ENCODE measurements at regions not wholly inside any gene's neighbourhood (a gene's known extent, or its start where the extent isn't known, plus 50 kb on each side); places are given as distances from the start of the nearest gene placed in this dataset.

- no peaks in the 10 kb centered on the region for H3K9me3 ChIP-seq (ENCODE audit: control insufficient read depth in 1 of 2, low read length in 2 of 2)
- no peak overlapping the region for H3K27ac ChIP-seq (ENCODE audit: low read length)
- H3K36me3 ChIP-seq (ENCODE audit: control insufficient read depth in 1 of 2, insufficient read depth in 2 of 2, low read length in 2 of 2), result no peaks in the 10 kb centered on the region
- no peaks in the 10 kb centered on the region for H3K27me3 ChIP-seq (ENCODE audit: low read depth, low read length)
- H3K4me1 ChIP-seq (ENCODE audit: control insufficient read depth in 1 of 2, insufficient read depth in 2 of 2, low read length in 2 of 2), result peaks cover 0 to 12% of the 10 kb centered on the region in 2 donors
- H3K4me3 ChIP-seq (ENCODE audit: low read depth in 1 of 2, low read length in 2 of 2), result peak overlapping the region in 1 of 2 donors; percentile 1
Measured at GRCh38 chr12:24500421-24500820, 448.5 kb downstream of the BCAT1 start.

DNA sequence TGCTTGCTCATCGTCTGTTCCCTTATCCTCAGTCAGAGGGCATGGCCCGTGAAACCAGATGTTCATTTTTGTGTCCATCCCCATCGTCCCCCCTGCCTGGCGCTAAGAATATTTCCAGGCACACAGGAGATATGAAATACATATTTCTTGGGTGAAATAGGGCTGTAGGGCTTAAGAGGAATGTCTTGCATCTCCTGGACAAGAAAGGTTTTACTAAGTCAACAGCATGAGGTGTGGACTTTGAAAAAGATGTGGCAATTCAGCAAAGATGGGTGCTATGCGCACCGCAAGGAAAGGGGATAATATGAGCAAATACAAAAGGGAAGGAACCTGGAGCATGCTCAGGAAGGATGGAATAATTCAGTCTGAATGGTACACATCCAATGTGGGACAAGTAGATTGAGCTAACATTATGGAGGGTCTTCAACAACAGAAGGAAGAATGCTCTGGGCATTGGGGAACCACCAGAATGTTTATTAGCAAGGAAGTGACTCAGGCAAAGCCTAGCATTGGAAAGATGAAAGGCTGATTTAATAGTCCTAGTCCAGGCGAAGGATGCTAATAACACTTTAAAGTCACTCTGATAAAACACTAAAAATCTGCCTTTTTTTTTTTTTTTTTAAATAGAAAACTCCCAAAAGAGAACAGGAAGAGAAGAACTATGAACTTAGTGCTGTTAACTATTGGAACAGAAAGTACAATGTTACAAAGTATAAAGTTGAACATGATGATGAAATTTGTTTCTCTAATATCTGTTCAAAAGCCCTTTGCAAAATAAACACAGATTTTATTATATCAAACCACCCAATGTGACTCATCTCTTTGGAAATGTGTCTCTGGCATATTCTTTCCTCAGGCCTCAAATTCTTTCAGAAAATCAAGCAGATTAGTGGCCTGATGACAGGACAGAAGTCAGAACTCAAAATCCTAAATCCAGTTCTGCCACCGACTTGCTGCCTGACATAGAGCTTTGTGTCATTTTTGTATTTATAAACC is 449.5 kb downstream of the BCAT1 start:
- Histone ChIP-seq H3K4me1 (ENCODE audit: control insufficient read depth in 1 of 2, insufficient read depth in 2 of 2, low read length in 2 of 2) (peaks cover 0 to 12% of the 10 kb centered on the region in 2 donors), H3K27me3 (ENCODE audit: low read depth, low read length) (no peaks in the 10 kb centered on the region), H3K27ac (ENCODE audit: low read length) (no peak overlapping the region)

GRCh38 chr12:24496755-24497154 is 452.1 kb downstream of the BCAT1 start:
- Histone ChIP-seq H3K27ac (ENCODE audit: low read length) (no peak overlapping the region), H3K4me1 (ENCODE audit: control insufficient read depth in 1 of 2, insufficient read depth in 2 of 2, low read length in 2 of 2) (peaks cover 0 to 12% of the 10 kb centered on the region in 2 donors)

More for the DNA sequence above, 449.5 kb downstream of the BCAT1 start:
- no peaks in the 10 kb centered on the region for H3K9me3 ChIP-seq (ENCODE audit: control insufficient read depth in 1 of 2, low read length in 2 of 2)
- H3K36me3 ChIP-seq (ENCODE audit: control insufficient read depth in 1 of 2, insufficient read depth in 2 of 2, low read length in 2 of 2), result no peaks in the 10 kb centered on the region
- H3K4me3 ChIP-seq (ENCODE audit: low read depth in 1 of 2, low read length in 2 of 2), result no peak overlapping the region

DNA sequence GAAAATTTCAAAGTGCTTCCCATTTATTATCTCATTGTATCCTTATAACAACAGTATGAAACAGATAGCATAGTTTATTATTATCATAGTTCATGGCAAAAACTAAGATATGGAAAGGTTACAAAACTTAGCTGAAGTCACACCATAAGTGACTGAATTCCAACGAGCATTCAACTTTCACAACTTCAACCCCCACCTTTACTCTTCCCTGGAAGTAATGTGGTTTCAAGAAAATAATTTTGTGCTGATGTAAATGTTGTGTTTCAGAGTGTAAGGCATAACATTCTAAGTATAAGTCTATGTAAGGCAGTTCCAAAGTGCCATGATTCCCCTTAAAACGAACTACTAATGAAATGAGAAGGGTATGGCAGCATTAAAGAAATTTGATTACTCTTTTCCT is 454.5 kb downstream of the BCAT1 start:
- H3K4me3 ChIP-seq (ENCODE audit: low read depth in 1 of 2, low read length in 2 of 2), result no peak overlapping the region
- H3K27me3 ChIP-seq (ENCODE audit: low read depth, low read length), result no peaks in the 10 kb centered on the region
- H3K4me1 ChIP-seq (ENCODE audit: control insufficient read depth in 1 of 2, insufficient read depth in 2 of 2, low read length in 2 of 2), result peaks cover 0 to 8% of the 10 kb centered on the region in 2 donors
- H3K36me3 ChIP-seq (ENCODE audit: control insufficient read depth in 1 of 2, insufficient read depth in 2 of 2, low read length in 2 of 2), result no peaks in the 10 kb centered on the region
- no peaks in the 10 kb centered on the region for H3K9me3 ChIP-seq (ENCODE audit: control insufficient read depth in 1 of 2, low read length in 2 of 2)
- H3K27ac ChIP-seq (ENCODE audit: low read length), result no peak overlapping the region

More at GRCh38 chr12:24496755-24497154, 452.1 kb downstream of the BCAT1 start:
- H3K4me3 ChIP-seq (ENCODE audit: low read depth in 1 of 2, low read length in 2 of 2), result no peak overlapping the region
- H3K9me3 ChIP-seq (ENCODE audit: control insufficient read depth in 1 of 2, low read length in 2 of 2), result no peaks in the 10 kb centered on the region
- H3K36me3 ChIP-seq (ENCODE audit: control insufficient read depth in 1 of 2, insufficient read depth in 2 of 2, low read length in 2 of 2), result no peaks in the 10 kb centered on the region
- H3K27me3 ChIP-seq (ENCODE audit: low read depth, low read length), result no peaks in the 10 kb centered on the region

- H3K27me3 ChIP-seq (ENCODE audit: low read depth, low read length), result no peaks in the 10 kb centered on the region
- H3K36me3 ChIP-seq (ENCODE audit: control insufficient read depth in 1 of 2, insufficient read depth in 2 of 2, low read length in 2 of 2), result no peaks in the 10 kb centered on the region
- H3K4me3 ChIP-seq (ENCODE audit: low read depth in 1 of 2, low read length in 2 of 2), result no peak overlapping the region
- peaks cover 0 to 4% of the 10 kb centered on the region in 2 donors for H3K4me1 ChIP-seq (ENCODE audit: control insufficient read depth in 1 of 2, insufficient read depth in 2 of 2, low read length in 2 of 2)
- H3K9me3 ChIP-seq (ENCODE audit: control insufficient read depth in 1 of 2, low read length in 2 of 2), result no peaks in the 10 kb centered on the region
- H3K27ac ChIP-seq (ENCODE audit: low read length), result no peak overlapping the region
Measured at GRCh38 chr12:24491968-24492367, 456.9 kb downstream of the BCAT1 start.

DNA sequence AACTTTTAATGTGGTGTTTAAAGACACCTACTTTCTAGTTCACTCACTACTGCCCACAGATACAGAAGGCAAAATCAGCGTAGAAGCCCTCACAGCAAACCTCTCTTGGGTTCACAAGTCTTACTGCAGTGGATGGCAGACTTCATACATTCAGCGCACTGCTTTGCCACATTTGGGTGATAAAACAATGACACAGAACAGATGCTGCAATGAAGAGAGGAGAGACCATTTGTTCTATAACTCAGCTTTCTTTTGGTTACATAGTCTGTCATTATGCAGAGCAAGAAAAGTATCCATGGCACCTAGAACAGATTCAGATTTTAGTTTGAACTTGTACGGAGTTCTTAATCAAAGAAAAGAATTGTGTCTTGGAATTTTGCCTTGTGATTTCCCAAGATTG is 459.0 kb downstream of the BCAT1 start:
- no peaks in the 10 kb centered on the region for H3K4me1 ChIP-seq (ENCODE audit: control insufficient read depth in 1 of 2, insufficient read depth in 2 of 2, low read length in 2 of 2)
- no peak overlapping the region for H3K27ac ChIP-seq (ENCODE audit: low read length)
- H3K4me3 ChIP-seq (ENCODE audit: low read depth in 1 of 2, low read length in 2 of 2), result no peak overlapping the region
- no peaks in the 10 kb centered on the region for H3K9me3 ChIP-seq (ENCODE audit: control insufficient read depth in 1 of 2, low read length in 2 of 2)
- H3K27me3 ChIP-seq (ENCODE audit: low read depth, low read length), result no peaks in the 10 kb centered on the region
- H3K36me3 ChIP-seq (ENCODE audit: control insufficient read depth in 1 of 2, insufficient read depth in 2 of 2, low read length in 2 of 2), result no peaks in the 10 kb centered on the region

- Histone ChIP-seq H3K4me1 (ENCODE audit: control insufficient read depth in 1 of 2, insufficient read depth in 2 of 2, low read length in 2 of 2) (no peaks in the 10 kb centered on the region), H3K27me3 (ENCODE audit: low read depth, low read length) (no peaks in the 10 kb centered on the region), H3K9me3 (ENCODE audit: control insufficient read depth in 1 of 2, low read length in 2 of 2) (no peaks in the 10 kb centered on the region), H3K36me3 (ENCODE audit: control insufficient read depth in 1 of 2, insufficient read depth in 2 of 2, low read length in 2 of 2) (no peaks in the 10 kb centered on the region), H3K4me3 (ENCODE audit: low read depth in 1 of 2, low read length in 2 of 2) (no peak overlapping the region), H3K27ac (ENCODE audit: low read length) (no peak overlapping the region)
Measured at GRCh38 chr12:24488906-24489619, 459.8 kb downstream of the BCAT1 start.

- Histone ChIP-seq H3K27ac (ENCODE audit: low read length) (no peak overlapping the region), H3K9me3 (ENCODE audit: control insufficient read depth in 1 of 2, low read length in 2 of 2) (no peaks in the 10 kb centered on the region), H3K4me1 (ENCODE audit: control insufficient read depth in 1 of 2, insufficient read depth in 2 of 2, low read length in 2 of 2) (no peaks in the 10 kb centered on the region), H3K4me3 (ENCODE audit: low read depth in 1 of 2, low read length in 2 of 2) (no peak overlapping the region), H3K36me3 (ENCODE audit: control insufficient read depth in 1 of 2, insufficient read depth in 2 of 2, low read length in 2 of 2) (no peaks in the 10 kb centered on the region), H3K27me3 (ENCODE audit: low read depth, low read length) (no peaks in the 10 kb centered on the region)
Measured at GRCh38 chr12:24488091-24488596, 460.8 kb downstream of the BCAT1 start.

- H3K4me3 ChIP-seq (ENCODE audit: low read depth in 1 of 2, low read length in 2 of 2), result no peak overlapping the region
- H3K27ac ChIP-seq (ENCODE audit: low read length), result no peak overlapping the region
- H3K4me1 ChIP-seq (ENCODE audit: control insufficient read depth in 1 of 2, insufficient read depth in 2 of 2, low read length in 2 of 2), result no peaks in the 10 kb centered on the region
- no peaks in the 10 kb centered on the region for H3K9me3 ChIP-seq (ENCODE audit: control insufficient read depth in 1 of 2, low read length in 2 of 2)
- H3K27me3 ChIP-seq (ENCODE audit: low read depth, low read length), result no peaks in the 10 kb centered on the region
- H3K36me3 ChIP-seq (ENCODE audit: control insufficient read depth in 1 of 2, insufficient read depth in 2 of 2, low read length in 2 of 2), result no peaks in the 10 kb centered on the region
Measured at GRCh38 chr12:24487606-24488005, 461.3 kb downstream of the BCAT1 start.

DNA sequence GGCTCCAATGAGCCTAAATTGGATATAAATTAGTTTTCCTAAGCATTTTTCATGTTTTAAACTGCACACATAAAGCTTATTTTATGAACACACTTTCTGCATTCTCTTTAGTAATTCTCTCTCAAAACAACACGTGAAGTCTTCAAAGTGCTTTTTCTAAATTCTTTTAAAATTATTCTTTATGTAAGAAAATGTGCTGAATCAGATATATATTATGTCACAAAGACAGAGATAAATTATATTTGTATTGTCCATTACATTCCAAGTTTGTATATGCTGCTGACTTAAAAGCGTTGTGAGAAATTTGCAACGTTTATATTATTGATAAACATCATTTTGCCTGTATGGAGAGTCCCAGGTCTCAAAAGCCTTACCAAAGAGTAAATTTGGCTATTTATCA is 465.2 kb downstream of the BCAT1 start:
- Histone ChIP-seq H3K27me3 (ENCODE audit: low read depth, low read length) (no peaks in the 10 kb centered on the region), H3K4me3 (ENCODE audit: low read depth in 1 of 2, low read length in 2 of 2) (no peak overlapping the region), H3K27ac (ENCODE audit: low read length) (no peak overlapping the region), H3K4me1 (ENCODE audit: control insufficient read depth in 1 of 2, insufficient read depth in 2 of 2, low read length in 2 of 2) (no peaks in the 10 kb centered on the region), H3K36me3 (ENCODE audit: control insufficient read depth in 1 of 2, insufficient read depth in 2 of 2, low read length in 2 of 2) (no peaks in the 10 kb centered on the region), H3K9me3 (ENCODE audit: control insufficient read depth in 1 of 2, low read length in 2 of 2) (no peaks in the 10 kb centered on the region)

DNA sequence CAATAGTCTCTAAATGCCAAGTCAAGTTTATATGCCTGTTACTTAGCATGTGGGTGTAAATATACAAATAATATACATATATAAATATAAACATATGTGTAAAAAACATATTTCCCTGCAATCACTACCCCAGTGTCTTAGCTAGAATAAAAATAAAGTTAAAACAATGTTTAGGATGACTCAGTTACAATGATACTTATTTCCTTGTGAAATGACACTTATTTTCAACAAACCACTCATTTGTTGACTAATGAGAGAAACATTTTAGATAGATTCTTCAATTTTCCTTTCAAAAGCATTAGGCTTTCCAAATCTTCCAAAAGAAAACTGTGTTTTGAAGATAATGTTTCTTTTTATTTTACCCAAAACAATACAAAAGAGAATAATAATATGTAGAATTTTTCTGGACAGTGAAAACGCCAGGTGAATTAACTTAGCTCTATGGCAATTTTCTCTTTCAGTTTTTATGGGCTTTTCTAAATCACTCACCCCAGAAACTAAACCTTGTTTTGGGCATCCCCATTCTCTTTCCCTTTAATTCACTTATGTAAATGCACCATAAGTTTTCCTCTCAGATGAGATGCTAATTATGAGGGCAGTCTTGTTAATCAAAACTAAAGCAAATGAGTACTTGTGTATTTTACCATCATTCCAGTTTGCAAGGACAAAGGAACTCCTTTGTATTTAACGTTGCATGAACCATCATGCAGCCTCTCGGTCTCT is 465.9 kb downstream of the BCAT1 start:
- H3K27ac ChIP-seq (ENCODE audit: low read length), result no peak overlapping the region
- H3K9me3 ChIP-seq (ENCODE audit: control insufficient read depth in 1 of 2, low read length in 2 of 2), result no peaks in the 10 kb centered on the region
- no peak overlapping the region for H3K4me3 ChIP-seq (ENCODE audit: low read depth in 1 of 2, low read length in 2 of 2)
- H3K27me3 ChIP-seq (ENCODE audit: low read depth, low read length), result no peaks in the 10 kb centered on the region
- no peaks in the 10 kb centered on the region for H3K4me1 ChIP-seq (ENCODE audit: control insufficient read depth in 1 of 2, insufficient read depth in 2 of 2, low read length in 2 of 2)
- H3K36me3 ChIP-seq (ENCODE audit: control insufficient read depth in 1 of 2, insufficient read depth in 2 of 2, low read length in 2 of 2), result no peaks in the 10 kb centered on the region
